Kidney epithelial cell (primary cell): ENCODE measurements at regions not wholly inside any gene's neighbourhood (a gene's known extent, or its start where the extent isn't known, plus 50 kb on each side); places are given as distances from the start of the nearest gene placed in this dataset.

Experiments used
- DNase-seq: peaks from one replicate; pipeline ENCODE4 v3.0.0-alpha.2; 2010; ENCODE audit warnings: low read depth
- H3K27me3 ChIP-seq: 2 replicates; pipeline ENCODE4 v1.6.0; 2011; ENCODE audit warnings: low read length; ENCODE audit not compliant: control insufficient read depth, insufficient read depth
- H3K36me3 ChIP-seq: 2 replicates; pipeline ENCODE4 v1.5.1; 2011; ENCODE audit warnings: low read length; ENCODE audit not compliant: control insufficient read depth, insufficient read depth
- H3K4me3 ChIP-seq: 2 replicates; pipeline ENCODE4 v1.5.1; 2011; ENCODE audit warnings: low read depth, mild to moderate bottlenecking, control low read depth, low read length
- CTCF ChIP-seq: IDR thresholded peaks from 2 replicates; pipeline ENCODE4 v1.5.1; 2011; ENCODE audit warnings: mild to moderate bottlenecking, moderate library complexity, low read length, control low read depth, inconsistent platforms; ENCODE audit not compliant: insufficient read depth, poor library complexity, severe bottlenecking

GRCh38 chr16:51932317-51932716 is 614.6 kb downstream of the TOX3 start:
- Histone ChIP-seq H3K4me3 (no peak overlapping the region), H3K27me3 (no peaks in the 10 kb centered on the region), H3K36me3 (no peaks in the 10 kb centered on the region)
- no peak for DNase-seq
- no peak for TF ChIP-seq CTCF

DNA sequence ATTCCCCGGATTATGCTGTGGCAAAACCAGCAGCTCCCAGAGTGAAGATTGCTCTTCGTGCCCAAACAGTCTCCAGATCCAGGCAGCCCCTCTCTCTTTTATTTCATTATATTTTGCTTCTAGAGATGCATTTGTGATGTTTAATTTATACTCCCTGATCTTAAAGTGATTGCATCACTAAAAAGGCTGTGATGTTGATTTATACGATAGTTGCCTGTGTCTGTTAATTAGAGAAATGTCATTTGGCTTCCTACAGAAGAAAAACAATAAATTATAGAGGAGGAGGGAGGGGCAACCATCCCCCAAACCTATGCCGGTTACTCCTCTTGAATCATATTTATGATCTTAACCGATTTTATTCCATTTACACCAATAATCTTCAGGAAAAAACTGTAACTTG is 615.3 kb downstream of the TOX3 start:
- Histone ChIP-seq H3K36me3 (no peaks in the 10 kb centered on the region), H3K4me3 (no peak overlapping the region), H3K27me3 (no peaks in the 10 kb centered on the region)
- no peak for TF ChIP-seq CTCF
- no peak for DNase-seq

- DNase-seq, result no peak
- no peak for TF ChIP-seq CTCF
- Histone ChIP-seq H3K27me3 (no peaks in the 10 kb centered on the region), H3K36me3 (no peaks in the 10 kb centered on the region), H3K4me3 (no peak overlapping the region)
Measured at GRCh38 chr16:51924744-51925143, 622.2 kb downstream of the TOX3 start.

DNA sequence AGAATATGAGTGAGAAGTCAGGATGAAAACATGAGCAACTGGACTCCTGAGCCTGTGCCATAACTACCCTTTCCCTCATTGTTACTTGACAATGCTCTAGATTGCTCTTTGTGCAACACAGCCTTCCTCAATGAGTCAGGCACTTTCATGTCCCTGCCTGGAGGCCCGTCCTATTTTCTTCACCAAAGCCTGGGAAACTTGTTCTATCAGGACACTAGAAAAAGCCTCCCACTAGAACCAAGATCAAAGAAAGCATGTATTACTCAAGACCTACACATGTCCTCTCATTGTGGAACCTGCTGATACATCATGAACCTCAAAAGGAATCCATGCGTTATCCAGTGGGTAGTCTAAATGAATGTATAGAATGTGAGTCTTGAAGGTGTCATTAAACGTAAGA is 624.5 kb downstream of the TOX3 start:
- no peak for TF ChIP-seq CTCF
- H3K27me3 ChIP-seq, result no peaks in the 10 kb centered on the region
- H3K36me3 ChIP-seq, result no peaks in the 10 kb centered on the region
- DNase-seq, result no peak
- H3K4me3 ChIP-seq, result no peak overlapping the region

GRCh38 chr16:51919736-51920135 is 627.2 kb downstream of the TOX3 start:
- TF ChIP-seq CTCF, result no peak
- no peaks in the 10 kb centered on the region for H3K27me3 ChIP-seq
- DNase-seq, result no peak
- no peaks in the 10 kb centered on the region for H3K36me3 ChIP-seq
- H3K4me3 ChIP-seq, result no peak overlapping the region

DNA sequence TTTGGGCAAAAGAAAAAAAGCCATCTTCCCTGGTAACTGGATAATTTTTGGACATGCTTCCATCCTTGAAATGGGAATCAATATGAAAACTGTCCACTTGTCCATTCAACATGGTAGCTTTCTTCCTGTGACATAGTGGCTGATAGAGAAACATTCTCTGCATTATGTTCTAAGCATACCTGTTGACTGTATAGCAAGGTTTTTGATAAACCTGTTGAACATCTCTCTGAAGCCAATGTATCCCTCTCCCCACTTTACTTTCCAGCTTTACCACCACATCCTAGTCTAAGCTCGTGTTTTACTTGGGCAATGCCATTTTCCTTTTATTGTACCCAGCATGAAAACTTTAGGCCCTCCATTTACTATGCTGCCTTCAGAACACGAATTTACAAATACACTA is 630.1 kb downstream of the TOX3 start:
- TF ChIP-seq CTCF, result no peak
- H3K36me3 ChIP-seq, result no peaks in the 10 kb centered on the region
- no peak overlapping the region for H3K4me3 ChIP-seq
- no peaks in the 10 kb centered on the region for H3K27me3 ChIP-seq
- DNase-seq, result no peak
